ENCODE measurements at regions not wholly inside any gene's neighbourhood (a gene's known extent, or its start where the extent isn't known, plus 50 kb on each side); places are given as distances from the start of the nearest gene placed in this dataset.

- FAIRE-seq (no peak), DNase-seq (ENCODE audit: low read depth) (no peak)
- no peak for TF ChIP-seq CTCF (IDR thresholded peaks at IDR 0.05; ENCODE audit: insufficient read depth, low read length, severe bottlenecking)
- Histone ChIP-seq H3K27me3 (ENCODE audit: control insufficient read depth, insufficient read depth, low read length) (no peaks in the 10 kb centered on the region), H3K4me3 (ENCODE audit: low read depth, low read length) (no peak overlapping the region), H3K36me3 (ENCODE audit: control insufficient read depth, insufficient read depth, low read length) (no peaks in the 10 kb centered on the region)
Measured at GRCh38 chr20:40765814-40766480, 76.9 kb upstream of the MAFB start.

- no peak for FAIRE-seq
- TF ChIP-seq CTCF (IDR thresholded peaks at IDR 0.05; ENCODE audit: insufficient read depth, low read length, severe bottlenecking) = no peak
- Histone ChIP-seq H3K27me3 (ENCODE audit: control insufficient read depth, insufficient read depth, low read length) (no peaks in the 10 kb centered on the region), H3K4me3 (ENCODE audit: low read depth, low read length) (no peak overlapping the region), H3K36me3 (ENCODE audit: control insufficient read depth, insufficient read depth, low read length) (no peaks in the 10 kb centered on the region)
- no peak for DNase-seq (ENCODE audit: low read depth)
Measured at GRCh38 chr20:40766790-40767614, 78.0 kb upstream of the MAFB start.

DNA sequence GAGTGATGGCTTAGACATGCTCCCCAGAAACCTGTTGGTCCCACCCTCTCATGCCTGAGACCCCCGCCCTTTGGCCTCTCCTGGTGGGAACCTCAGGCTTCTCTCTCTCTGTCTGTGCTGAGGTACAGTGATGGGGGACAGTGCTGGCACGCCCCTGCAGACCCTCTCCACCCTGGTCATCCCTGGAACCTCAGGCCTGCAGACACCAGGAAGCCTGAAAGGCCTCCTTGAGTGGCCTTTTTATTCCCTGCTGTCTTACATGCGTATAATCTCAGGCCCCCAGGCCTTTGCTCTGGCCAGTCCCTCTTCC lies 78.5 kb upstream of the MAFB start:
- FAIRE-seq = no peak
- H3K27me3 ChIP-seq (ENCODE audit: control insufficient read depth, insufficient read depth, low read length) = no peaks in the 10 kb centered on the region
- no peaks in the 10 kb centered on the region for H3K36me3 ChIP-seq (ENCODE audit: control insufficient read depth, insufficient read depth, low read length)
- H3K4me3 ChIP-seq (ENCODE audit: low read depth, low read length) = no peak overlapping the region
- no peak for DNase-seq (ENCODE audit: low read depth)
- TF ChIP-seq CTCF (IDR thresholded peaks at IDR 0.05; ENCODE audit: insufficient read depth, low read length, severe bottlenecking) = no peak

DNA sequence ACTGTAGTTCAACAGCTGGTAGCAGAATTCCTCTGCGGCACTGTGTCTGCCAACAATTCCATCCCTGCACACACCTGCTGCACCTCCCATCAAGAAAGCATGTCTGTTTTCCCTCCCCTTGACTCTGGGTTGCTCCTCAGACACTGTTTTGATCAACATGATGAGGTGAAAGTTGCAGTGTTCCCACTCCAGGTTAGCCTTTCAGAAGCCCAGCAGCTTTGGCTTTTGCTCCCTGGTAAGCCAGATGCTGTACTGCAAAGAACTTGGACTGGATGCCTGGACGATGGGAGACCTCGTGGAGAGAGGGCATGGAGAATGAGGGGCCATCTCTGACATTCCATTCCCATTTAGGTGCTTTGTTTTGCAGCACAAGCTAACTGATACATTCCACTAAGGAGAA lies 79.1 kb upstream of the MAFB start:
- no peak for FAIRE-seq
- TF ChIP-seq CTCF (IDR thresholded peaks at IDR 0.05; ENCODE audit: insufficient read depth, low read length, severe bottlenecking) = no peak
- Histone ChIP-seq H3K36me3 (ENCODE audit: control insufficient read depth, insufficient read depth, low read length) (no peaks in the 10 kb centered on the region), H3K27me3 (ENCODE audit: control insufficient read depth, insufficient read depth, low read length) (no peaks in the 10 kb centered on the region), H3K4me3 (ENCODE audit: low read depth, low read length) (no peak overlapping the region)
- DNase-seq (ENCODE audit: low read depth) = no peak

- H3K4me3 ChIP-seq (ENCODE audit: low read depth, low read length) = no peak overlapping the region
- no peaks in the 10 kb centered on the region for H3K36me3 ChIP-seq (ENCODE audit: control insufficient read depth, insufficient read depth, low read length)
- no peak for DNase-seq (ENCODE audit: low read depth)
- H3K27me3 ChIP-seq (ENCODE audit: control insufficient read depth, insufficient read depth, low read length) = no peaks in the 10 kb centered on the region
- no peak for TF ChIP-seq CTCF (IDR thresholded peaks at IDR 0.05; ENCODE audit: insufficient read depth, low read length, severe bottlenecking)
- peak; percentile 47 for FAIRE-seq
Measured at GRCh38 chr20:40769677-40770285, 80.7 kb upstream of the MAFB start.
